Naive thymus-derived CD4-positive, alpha-beta T cell (primary cell): ENCODE measurements at regions not wholly inside any gene's neighbourhood (a gene's known extent, or its start where the extent isn't known, plus 50 kb on each side); places are given as distances from the start of the nearest gene placed in this dataset.

Source experiments
- ATAC-seq: fragments of 150-1000 bp; cut with Tn5 transposase; 2 replicates; pipeline ENCODE4 v1.10.0; 2021; ENCODE audit warnings: mild to moderate bottlenecking, moderate library complexity
- CTCF ChIA-PET: fragments of 350-600 bp; sonication (Branson Sonifier 250); formaldehyde crosslinking; loops from one replicate; lab custom pipeline; 2021; ENCODE audit warnings: antibody characterized with exemption; lab: Charles Lee
- POLR2A ChIA-PET: fragments of 350-600 bp; sonication (Branson Sonifier 250); formaldehyde crosslinking; loops from one replicate; lab custom pipeline; 2021; ENCODE audit warnings: antibody characterized with exemption, inconsistent platforms; lab: Charles Lee
- DNase-seq, 9 donors: peaks; one replicate each; pipeline versions ENCODE4 v3.0.0 to v3.0.0-alpha.2; 2020 to 2022; ENCODE audit warnings: mixed read lengths in 1 of 9
- H3K27ac ChIP-seq: one replicate; pipeline ENCODE4 v1.7.0; 2013; ENCODE audit warnings: mild to moderate bottlenecking, low read depth, low read length, moderate library complexity
- H3K27me3 ChIP-seq, 2 donors: one replicate each; pipeline ENCODE4 v1.7.0; 2013; ENCODE audit warnings: low read length in 2 of 2, mild to moderate bottlenecking in 2 of 2, moderate library complexity in 2 of 2; ENCODE audit not compliant: control insufficient read depth in 2 of 2, insufficient read depth in 2 of 2
- H3K36me3 ChIP-seq, 3 experiments: 1 replicate in 2 of 3; 2 replicates in 1 of 3; pipeline ENCODE4 v1.7.0; 2013; ENCODE audit warnings: low read length in 3 of 3, mild to moderate bottlenecking in 3 of 3, moderate library complexity in 1 of 3; ENCODE audit not compliant: insufficient read depth in 3 of 3, control insufficient read depth in 2 of 3
- H3K4me1 ChIP-seq, 2 donors: one replicate each; pipeline ENCODE4 v1.7.0; 2013; ENCODE audit warnings: low read length in 2 of 2, mild to moderate bottlenecking in 2 of 2, moderate library complexity in 1 of 2; ENCODE audit not compliant: control insufficient read depth in 2 of 2, insufficient read depth in 2 of 2
- H3K4me3 ChIP-seq: 2 replicates; pipeline ENCODE4 v1.7.0; 2013; ENCODE audit warnings: mild to moderate bottlenecking, low read length
- H3K9me3 ChIP-seq, 3 experiments: 1 replicate in 2 of 3; 2 replicates in 1 of 3; pipeline ENCODE4 v1.7.0; 2013; ENCODE audit warnings: low read length in 3 of 3; ENCODE audit not compliant: control insufficient read depth in 2 of 3
- H3K27ac Mint-ChIP-seq, 9 donors: one replicate each; pipeline ENCODE4 v1.8.0; 2020 to 2022; ENCODE audit warnings: mixed read lengths in 9 of 9, mild to moderate bottlenecking in 8 of 9, moderate library complexity in 5 of 9, inconsistent platforms in 2 of 9
- H3K27me3 Mint-ChIP-seq, 5 donors: one replicate each; pipeline ENCODE4 v1.8.0; 2021 to 2022; ENCODE audit warnings: mixed read lengths in 5 of 5, mild to moderate bottlenecking in 1 of 5
- H3K36me3 Mint-ChIP-seq, 5 donors: one replicate each; pipeline ENCODE4 v1.8.0; 2020 to 2022; ENCODE audit warnings: mixed read lengths in 5 of 5, mild to moderate bottlenecking in 3 of 5, inconsistent platforms in 1 of 5
- H3K4me1 Mint-ChIP-seq, 7 donors: one replicate each; pipeline ENCODE4 v1.8.0; 2020 to 2022; ENCODE audit warnings: mixed read lengths in 7 of 7, mild to moderate bottlenecking in 3 of 7, inconsistent platforms in 1 of 7
- H3K4me3 Mint-ChIP-seq, 10 donors: one replicate each; pipeline ENCODE4 v1.8.0; 2020 to 2022; ENCODE audit warnings: mild to moderate bottlenecking in 10 of 10, mixed read lengths in 10 of 10, moderate library complexity in 6 of 10, inconsistent platforms in 2 of 10
- H3K9me3 Mint-ChIP-seq, 11 donors: one replicate each; pipeline ENCODE4 v1.8.0; 2020 to 2022; ENCODE audit warnings: mixed read lengths in 11 of 11, mild to moderate bottlenecking in 4 of 11, inconsistent platforms in 1 of 11, moderate library complexity in 1 of 11
- intact Hi-C, 2 donors: fragments of 100-400 bp; cut with micrococcal nuclease; formaldehyde crosslinking; loops; one replicate each; pipeline ENCODE4 v1.15.1; 2023

DNA sequence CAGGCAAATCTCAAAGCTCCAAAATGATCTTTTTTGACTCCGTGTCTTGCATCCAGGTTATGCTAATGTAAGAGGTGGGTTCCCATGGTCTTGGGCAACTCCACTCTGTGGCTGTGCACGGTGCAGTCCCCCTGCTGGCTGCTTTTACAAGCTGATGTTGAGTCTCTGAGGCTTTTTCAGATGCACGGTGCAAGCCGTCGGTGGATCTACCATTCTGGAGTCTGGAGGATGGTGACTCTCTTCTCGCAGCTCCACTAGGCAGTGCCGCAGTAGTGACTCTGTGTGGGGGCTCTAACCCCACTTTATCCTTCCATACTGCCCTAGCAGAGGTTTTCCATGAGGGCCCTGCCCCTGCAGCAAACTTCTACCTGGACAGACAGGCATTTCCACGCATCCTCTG lies 266.8 kb upstream of the GPC6 start:
- ATAC-seq (no peak), DNase-seq (no peak)
- intact Hi-C loops = no loop called here
- Mint-ChIP-seq H3K4me3 (no peak overlapping the region), H3K4me1 (no peaks in the 10 kb centered on the region), H3K27ac (no peak overlapping the region), H3K36me3 (no peaks in the 10 kb centered on the region), H3K9me3 (peaks cover 7 to 30% (median 13%) of the 10 kb centered on the region in 11 donors), H3K27me3 (no peaks in the 10 kb centered on the region)
- no peak overlapping the region for H3K27ac ChIP-seq
- H3K27me3 ChIP-seq = no peaks in the 10 kb centered on the region
- CTCF ChIA-PET = no interaction called here
- H3K4me3 ChIP-seq = no peak overlapping the region
- H3K4me1 ChIP-seq = no peaks in the 10 kb centered on the region
- peaks cover 0 to 7% (median 0%) of the 10 kb centered on the region in 3 experiments for H3K9me3 ChIP-seq
- POLR2A ChIA-PET = no interaction called here
- no peaks in the 10 kb centered on the region for H3K36me3 ChIP-seq

- Histone ChIP-seq H3K9me3 (peaks cover 0 to 7% (median 0%) of the 10 kb centered on the region in 3 experiments), H3K4me3 (no peak overlapping the region), H3K36me3 (no peaks in the 10 kb centered on the region), H3K27me3 (no peaks in the 10 kb centered on the region), H3K27ac (no peak overlapping the region), H3K4me1 (no peaks in the 10 kb centered on the region)
- Mint-ChIP-seq H3K27ac (no peak overlapping the region), H3K4me3 (no peak overlapping the region), H3K4me1 (no peaks in the 10 kb centered on the region), H3K36me3 (no peaks in the 10 kb centered on the region), H3K27me3 (no peaks in the 10 kb centered on the region), H3K9me3 (peaks cover 7 to 21% (median 14%) of the 10 kb centered on the region in 11 donors)
- intact Hi-C loops = no loop called here
- ATAC-seq = no peak
- ChIA-PET CTCF (no interaction called here), POLR2A (no interaction called here)
- DNase-seq = no peak
Measured at GRCh38 chr13:92963029-92963428, 263.6 kb upstream of the GPC6 start.

DNA sequence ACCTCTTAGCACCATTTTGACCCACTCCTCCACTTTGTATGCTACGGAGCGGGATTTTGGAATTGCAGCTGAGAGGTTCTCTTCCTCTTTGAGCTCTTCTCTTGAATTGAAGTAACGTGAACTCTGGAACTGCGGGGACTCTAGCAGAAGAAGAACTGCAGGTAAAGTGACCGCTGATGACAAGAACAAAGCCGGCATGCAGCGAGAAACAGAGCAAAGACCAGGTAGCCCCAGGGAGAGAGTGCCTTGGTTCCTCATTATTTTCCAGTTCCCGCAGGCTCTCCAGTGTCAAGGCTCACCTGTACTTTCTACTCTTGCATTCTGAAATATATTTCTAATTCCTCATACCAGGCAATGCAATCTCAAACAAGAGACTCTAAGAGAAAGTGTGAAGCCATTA lies 260.3 kb upstream of the GPC6 start:
- Histone ChIP-seq H3K36me3 (no peaks in the 10 kb centered on the region), H3K4me3 (no peak overlapping the region), H3K27me3 (no peaks in the 10 kb centered on the region), H3K4me1 (no peaks in the 10 kb centered on the region), H3K9me3 (no peaks in the 10 kb centered on the region), H3K27ac (no peak overlapping the region)
- no peak for DNase-seq
- H3K36me3 Mint-ChIP-seq = no peaks in the 10 kb centered on the region
- intact Hi-C loops = no loop called here
- H3K27me3 Mint-ChIP-seq = no peaks in the 10 kb centered on the region
- ChIA-PET POLR2A (no interaction called here), CTCF (no interaction called here)
- ATAC-seq = no peak
- H3K4me1 Mint-ChIP-seq = no peaks in the 10 kb centered on the region
- no peak overlapping the region for H3K4me3 Mint-ChIP-seq
- peaks cover 2 to 14% (median 7%) of the 10 kb centered on the region in 11 donors for H3K9me3 Mint-ChIP-seq
- no peak overlapping the region for H3K27ac Mint-ChIP-seq

DNA sequence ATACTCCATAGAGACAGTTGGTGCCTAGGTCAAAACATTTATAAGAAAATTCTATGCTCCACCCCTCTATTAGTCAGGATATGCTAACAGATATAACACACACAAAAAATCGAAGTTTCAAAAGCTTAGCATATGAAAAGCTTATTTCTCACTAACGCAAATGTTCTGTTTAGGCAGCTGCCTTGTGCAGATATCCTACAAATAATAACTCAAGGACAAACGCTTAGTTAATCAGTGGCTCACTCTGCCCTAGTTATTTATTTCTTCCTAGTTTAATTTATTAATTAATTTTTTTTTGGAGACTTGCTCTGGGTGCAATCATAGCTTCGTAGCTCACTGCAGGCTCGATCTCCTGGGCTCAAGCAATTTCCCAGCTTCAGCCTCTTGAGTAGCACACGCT lies 259.7 kb upstream of the GPC6 start:
- no peaks in the 10 kb centered on the region for H3K4me1 ChIP-seq
- ChIA-PET POLR2A (no interaction called here), CTCF (no interaction called here)
- intact Hi-C loops = no loop called here
- no peaks in the 10 kb centered on the region for H3K36me3 Mint-ChIP-seq
- no peak overlapping the region for H3K27ac Mint-ChIP-seq
- H3K4me3 Mint-ChIP-seq = no peak overlapping the region
- ATAC-seq (no peak), DNase-seq (no peak)
- H3K27me3 Mint-ChIP-seq = no peaks in the 10 kb centered on the region
- H3K4me1 Mint-ChIP-seq = no peaks in the 10 kb centered on the region
- no peak overlapping the region for H3K4me3 ChIP-seq
- no peak overlapping the region for H3K27ac ChIP-seq
- peaks cover 0 to 10% (median 6%) of the 10 kb centered on the region in 11 donors for H3K9me3 Mint-ChIP-seq
- H3K36me3 ChIP-seq = no peaks in the 10 kb centered on the region
- H3K27me3 ChIP-seq = no peaks in the 10 kb centered on the region
- H3K9me3 ChIP-seq = no peaks in the 10 kb centered on the region

DNA sequence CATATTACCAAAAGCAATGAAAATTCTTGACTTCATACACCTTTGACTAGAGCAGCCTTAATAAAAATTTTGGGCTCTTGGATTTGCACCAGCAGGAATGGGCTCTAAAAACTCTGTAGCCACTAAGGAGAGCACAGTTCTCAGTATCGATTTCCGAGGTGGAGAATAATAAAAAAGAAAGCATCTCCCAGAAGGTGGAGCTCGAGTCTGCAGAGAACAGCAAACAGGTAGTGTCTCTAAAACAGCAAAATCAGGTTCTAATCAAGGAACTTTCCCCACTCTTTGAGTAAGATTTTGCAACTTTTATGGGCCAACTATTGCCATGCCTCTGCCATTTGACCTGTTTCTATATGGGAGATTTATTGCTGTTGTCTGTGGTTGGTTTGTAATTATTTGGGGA lies 258.7 kb upstream of the GPC6 start:
- H3K36me3 Mint-ChIP-seq = no peaks in the 10 kb centered on the region
- ChIA-PET CTCF (interaction anchor here (0.6 kb wide), 1 partner anchor 397 kb away, joined by 3 read pairs; no protein-coding TSS in a partner anchor), POLR2A (no interaction called here)
- Histone ChIP-seq H3K36me3 (no peaks in the 10 kb centered on the region), H3K27ac (no peak overlapping the region), H3K4me3 (no peak overlapping the region), H3K4me1 (no peaks in the 10 kb centered on the region), H3K27me3 (no peaks in the 10 kb centered on the region), H3K9me3 (no peaks in the 10 kb centered on the region)
- ATAC-seq = no peak
- H3K4me1 Mint-ChIP-seq = no peaks in the 10 kb centered on the region
- H3K4me3 Mint-ChIP-seq = no peak overlapping the region
- no peaks in the 10 kb centered on the region for H3K27me3 Mint-ChIP-seq
- intact Hi-C loops = no loop called here
- no peak overlapping the region for H3K27ac Mint-ChIP-seq
- peaks cover 0 to 7% (median 5%) of the 10 kb centered on the region in 11 donors for H3K9me3 Mint-ChIP-seq
- DNase-seq = no peak

DNA sequence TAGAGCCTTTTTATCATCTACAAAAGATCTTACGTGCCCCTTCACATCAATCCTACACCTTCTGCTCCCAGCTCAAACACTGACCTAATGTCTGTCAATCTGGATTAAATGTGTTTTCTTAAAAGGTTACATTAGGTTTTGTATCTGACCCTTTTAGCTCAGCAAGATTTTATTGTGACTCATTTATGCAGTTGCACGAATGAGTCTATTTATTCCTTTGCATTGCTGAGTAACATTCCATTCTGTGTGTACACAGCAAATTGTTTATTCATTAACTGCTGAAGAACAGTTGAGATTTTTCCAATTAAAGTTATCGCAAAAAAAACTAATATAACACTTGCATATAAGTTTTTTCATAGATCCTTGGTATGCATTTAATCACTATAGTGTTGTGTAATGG lies 253.9 kb upstream of the GPC6 start:
- no peaks in the 10 kb centered on the region for H3K27me3 Mint-ChIP-seq
- H3K4me3 Mint-ChIP-seq = no peak overlapping the region
- peaks cover 0 to 8% (median 0%) of the 10 kb centered on the region in 11 donors for H3K9me3 Mint-ChIP-seq
- POLR2A ChIA-PET = no interaction called here
- DNase-seq (no peak), ATAC-seq (no peak)
- CTCF ChIA-PET = no interaction called here
- intact Hi-C loops = no loop called here
- H3K36me3 Mint-ChIP-seq = no peaks in the 10 kb centered on the region
- H3K27ac Mint-ChIP-seq = no peak overlapping the region
- Histone ChIP-seq H3K27me3 (peaks cover 0 to 3% of the 10 kb centered on the region in 2 donors), H3K27ac (no peak overlapping the region), H3K36me3 (no peaks in the 10 kb centered on the region), H3K9me3 (no peaks in the 10 kb centered on the region), H3K4me3 (no peak overlapping the region), H3K4me1 (no peaks in the 10 kb centered on the region)
- H3K4me1 Mint-ChIP-seq = no peaks in the 10 kb centered on the region

GRCh38 chr13:92974905-92975429 lies 251.6 kb upstream of the GPC6 start:
- Histone ChIP-seq H3K27ac (no peak overlapping the region), H3K27me3 (peaks cover 0 to 3% of the 10 kb centered on the region in 2 donors), H3K4me1 (no peaks in the 10 kb centered on the region), H3K4me3 (no peak overlapping the region), H3K36me3 (no peaks in the 10 kb centered on the region), H3K9me3 (no peaks in the 10 kb centered on the region)
- Mint-ChIP-seq H3K9me3 (peaks cover 0 to 8% (median 1%) of the 10 kb centered on the region in 11 donors), H3K4me1 (peaks cover 0 to 1% (median 0%) of the 10 kb centered on the region in 7 donors), H3K27ac (no peak overlapping the region), H3K27me3 (peaks cover 0 to 6% (median 0%) of the 10 kb centered on the region in 5 donors), H3K36me3 (no peaks in the 10 kb centered on the region), H3K4me3 (no peak overlapping the region)
- intact Hi-C loops = no loop called here
- DNase-seq (no peak), ATAC-seq (no peak)
- CTCF ChIA-PET = no interaction called here
- POLR2A ChIA-PET = no interaction called here
